HL-60/S4 treated with retinoic acid at 250 ng/mL for 4 days and 3 days (cell line): ENCODE measurements at regions not wholly inside any gene's neighbourhood (a gene's known extent, or its start where the extent isn't known, plus 50 kb on each side); places are given as distances from the start of the nearest gene placed in this dataset.
"Not testable (repeated sequence)": the region's sequence is repeated elsewhere in the genome, so short reads cannot be mapped to it uniquely, and the experiment has no call there.

Experiments used
- in situ Hi-C: fragments of 300-500 bp; cut with MboI; formaldehyde crosslinking; loops from 2 replicates; pipeline ENCODE4 v1.7.0; 2022; ENCODE audit warnings: low sequenced_read_pairs

GRCh38 chr21:17146426-17146825, 366.4 kb upstream of the CXADR start:
- in situ Hi-C loops, result no loop called here

GRCh38 chr21:17159697-17160096, 353.1 kb upstream of the CXADR start:
- in situ Hi-C loops, result no loop called here

- in situ Hi-C loops, result no loop called here
Observed at GRCh38 chr21:17185674-17186073, 327.2 kb upstream of the CXADR start.

GRCh38 chr21:17189963-17190362, 322.9 kb upstream of the CXADR start:
- in situ Hi-C loops, result no loop called here

- in situ Hi-C loops, result no loop called here
Observed at GRCh38 chr21:17191346-17191993, 321.4 kb upstream of the CXADR start.

GRCh38 chr21:17195351-17195750, 317.5 kb upstream of the CXADR start:
- in situ Hi-C loops, result no loop called here

- in situ Hi-C loops, result no loop called here
Observed at GRCh38 chr21:17195976-17196375, 316.9 kb upstream of the CXADR start.

- in situ Hi-C loops, result no loop called here
Observed at GRCh38 chr21:17196623-17197022, 316.2 kb upstream of the CXADR start.

- in situ Hi-C loops, result no loop called here
Observed at GRCh38 chr21:17197996-17198395, 314.8 kb upstream of the CXADR start.

- in situ Hi-C loops, result no loop called here
Observed at GRCh38 chr21:17200250-17200649, 312.6 kb upstream of the CXADR start.

GRCh38 chr21:17201741-17202260, 311.0 kb upstream of the CXADR start:
- in situ Hi-C loops, result no loop called here

GRCh38 chr21:17214801-17215200, 298.0 kb upstream of the CXADR start:
- in situ Hi-C loops, result no loop called here

GRCh38 chr21:17219050-17219449, 293.8 kb upstream of the CXADR start:
- in situ Hi-C loops, result not testable (repeated sequence)

GRCh38 chr21:17231124-17231523, 281.7 kb upstream of the CXADR start:
- in situ Hi-C loops, result no loop called here

GRCh38 chr21:17231771-17232170, 281.1 kb upstream of the CXADR start:
- in situ Hi-C loops, result no loop called here

GRCh38 chr21:17238468-17238867, 274.4 kb upstream of the CXADR start:
- in situ Hi-C loops, result no loop called here

- in situ Hi-C loops, result no loop called here
Observed at GRCh38 chr21:17250778-17251241, 262.0 kb upstream of the CXADR start.

GRCh38 chr21:17257784-17258183, 255.1 kb upstream of the CXADR start:
- in situ Hi-C loops, result no loop called here

GRCh38 chr21:17264182-17264581, 248.7 kb upstream of the CXADR start:
- in situ Hi-C loops, result no loop called here

- in situ Hi-C loops, result no loop called here
Observed at GRCh38 chr21:17269760-17270159, 243.1 kb upstream of the CXADR start.

GRCh38 chr21:17270229-17270628, 242.6 kb upstream of the CXADR start:
- in situ Hi-C loops, result no loop called here

- in situ Hi-C loops, result no loop called here
Observed at GRCh38 chr21:17279663-17280062, 233.2 kb upstream of the CXADR start.

- in situ Hi-C loops, result not testable (repeated sequence)
Observed at GRCh38 chr21:17293016-17293562, 219.8 kb upstream of the CXADR start.
